ENCODE measurements at regions not wholly inside any gene's neighbourhood (a gene's known extent, or its start where the extent isn't known, plus 50 kb on each side); places are given as distances from the start of the nearest gene placed in this dataset.

- H3K4me3 ChIP-seq: no peak overlapping the region
- BruUV-seq (replicated peaks): no TSS peak
- H3K27me3 ChIP-seq (ENCODE audit: insufficient read depth, low read depth): peaks cover 13% of the 10 kb centered on the region
- H3K4me1 ChIP-seq (replicated peaks; ENCODE audit: insufficient read depth): 0 out of 2 replicates have a peak, but pooled peaks cover 6% of the 10 kb centered on the region
- H3K27ac ChIP-seq: no peak overlapping the region
- ChIA-PET CTCF (no interaction called here), POLR2A (ENCODE audit: unreplicated experiment) (no interaction called here)
- no peak for DNase-seq
- no peaks in the 10 kb centered on the region for H4K20me1 ChIP-seq (ENCODE audit: insufficient read depth)
- no peaks in the 10 kb centered on the region for H3K36me3 ChIP-seq (ENCODE audit: low read depth)
- no peaks in the 10 kb centered on the region for H3K9me2 ChIP-seq (ENCODE audit: insufficient read depth)
- H3F3A ChIP-seq (ENCODE audit: insufficient read depth, low read depth): no peaks in the 10 kb centered on the region
- no peak overlapping the region for H2AFZ ChIP-seq
- no peak for TF ChIP-seq EZH2 (IDR thresholded peaks at IDR 0.05; ENCODE audit: low read depth)
- TF ChIP-seq, protein P1, sequence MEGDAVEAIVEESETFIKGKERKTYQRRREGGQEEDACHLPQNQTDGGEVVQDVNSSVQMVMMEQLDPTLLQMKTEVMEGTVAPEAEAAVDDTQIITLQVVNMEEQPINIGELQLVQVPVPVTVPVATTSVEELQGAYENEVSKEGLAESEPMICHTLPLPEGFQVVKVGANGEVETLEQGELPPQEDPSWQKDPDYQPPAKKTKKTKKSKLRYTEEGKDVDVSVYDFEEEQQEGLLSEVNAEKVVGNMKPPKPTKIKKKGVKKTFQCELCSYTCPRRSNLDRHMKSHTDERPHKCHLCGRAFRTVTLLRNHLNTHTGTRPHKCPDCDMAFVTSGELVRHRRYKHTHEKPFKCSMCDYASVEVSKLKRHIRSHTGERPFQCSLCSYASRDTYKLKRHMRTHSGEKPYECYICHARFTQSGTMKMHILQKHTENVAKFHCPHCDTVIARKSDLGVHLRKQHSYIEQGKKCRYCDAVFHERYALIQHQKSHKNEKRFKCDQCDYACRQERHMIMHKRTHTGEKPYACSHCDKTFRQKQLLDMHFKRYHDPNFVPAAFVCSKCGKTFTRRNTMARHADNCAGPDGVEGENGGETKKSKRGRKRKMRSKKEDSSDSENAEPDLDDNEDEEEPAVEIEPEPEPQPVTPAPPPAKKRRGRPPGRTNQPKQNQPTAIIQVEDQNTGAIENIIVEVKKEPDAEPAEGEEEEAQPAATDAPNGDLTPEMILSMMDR (conservative IDR thresholded peaks at IDR 0.05): no peak
- no peaks in the 10 kb centered on the region for H3K9me3 ChIP-seq (ENCODE audit: insufficient read depth, low read depth)
- intact Hi-C loops (cut with micrococcal nuclease; ENCODE audit: unreplicated experiment): loop anchor here (10.0 kb wide), 1 partner anchor 652 kb away; no protein-coding TSS in a partner anchor
- no peak overlapping the region for H3K4me2 ChIP-seq
- H3K79me2 ChIP-seq (ENCODE audit: low read depth): no peaks in the 10 kb centered on the region
Observed at GRCh38 chr5:54897001-54897400, 88.4 kb downstream of the ESM1 start.

DNA sequence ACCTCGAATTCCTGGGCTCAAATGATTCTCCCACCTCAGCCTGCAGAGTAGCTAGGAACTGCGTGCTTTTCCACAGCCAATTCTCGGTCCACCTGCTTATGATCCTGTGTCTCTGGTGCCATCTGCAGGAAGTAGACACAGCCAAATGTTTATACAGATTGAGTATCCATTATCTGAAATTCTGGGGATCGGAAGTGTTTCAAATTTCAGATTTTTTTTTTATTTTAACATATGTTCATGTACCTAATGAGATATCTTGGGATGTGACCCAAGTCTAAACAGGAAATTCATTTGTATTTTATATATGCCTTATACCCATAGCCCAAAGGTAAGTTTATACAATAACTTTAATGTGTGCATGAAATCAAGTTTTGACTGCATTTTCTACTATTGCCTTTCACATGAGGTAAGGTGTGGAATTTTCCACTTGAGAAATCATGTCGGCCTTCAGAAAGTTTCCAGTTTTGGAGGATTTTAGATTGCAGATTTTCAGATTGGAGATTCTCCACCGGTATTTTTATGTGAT lies 89.5 kb downstream of the ESM1 start:
- H3K4me2 ChIP-seq: peak overlapping the region; percentile 52
- peaks cover 13% of the 10 kb centered on the region; the same call in 1 of the 2 replicates for H3K27me3 ChIP-seq (ENCODE audit: insufficient read depth, low read depth)
- peak in 1 of 2 experiments; percentile 7 for DNase-seq
- H4K20me1 ChIP-seq (ENCODE audit: insufficient read depth): no peaks in the 10 kb centered on the region
- ChIA-PET POLR2A (ENCODE audit: unreplicated experiment) (no interaction called here), CTCF (no interaction called here)
- intact Hi-C loops (cut with micrococcal nuclease; ENCODE audit: unreplicated experiment): loop anchor here (10.0 kb wide), 1 partner anchor 651 kb away; no protein-coding TSS in a partner anchor
- H3K4me3 ChIP-seq: no peak overlapping the region
- no peak overlapping the region for H2AFZ ChIP-seq
- H3K9me2 ChIP-seq (ENCODE audit: insufficient read depth): no peaks in the 10 kb centered on the region
- peaks cover 8% of the 10 kb centered on the region; the same call in 1 of the 2 replicates for H3K4me1 ChIP-seq (replicated peaks; ENCODE audit: insufficient read depth)
- no TSS peak for BruUV-seq (replicated peaks)
- TF ChIP-seq EZH2 (IDR thresholded peaks at IDR 0.05; ENCODE audit: low read depth): no peak
- TF ChIP-seq, protein P1 (conservative IDR thresholded peaks at IDR 0.05): peak; percentile 75
- no peaks in the 10 kb centered on the region for H3K36me3 ChIP-seq (ENCODE audit: low read depth)
- no peaks in the 10 kb centered on the region for H3K79me2 ChIP-seq (ENCODE audit: low read depth)
- no peak overlapping the region for H3K27ac ChIP-seq
- no peaks in the 10 kb centered on the region for H3K9me3 ChIP-seq (ENCODE audit: insufficient read depth, low read depth)
- no peaks in the 10 kb centered on the region for H3F3A ChIP-seq (ENCODE audit: insufficient read depth, low read depth)

GRCh38 chr5:54894957-54895815 lies 90.2 kb downstream of the ESM1 start:
- intact Hi-C loops (cut with micrococcal nuclease; ENCODE audit: unreplicated experiment): loop anchor here (10.0 kb wide), 1 partner anchor 650 kb away; no protein-coding TSS in a partner anchor
- BruUV-seq (replicated peaks): no TSS peak

More at GRCh38 chr5:54894957-54895815, 90.2 kb downstream of the ESM1 start:
- H3K27ac ChIP-seq: no peak overlapping the region
- H3K36me3 ChIP-seq (ENCODE audit: low read depth): no peaks in the 10 kb centered on the region
- ChIA-PET CTCF (no interaction called here), POLR2A (ENCODE audit: unreplicated experiment) (no interaction called here)
- H3K4me3 ChIP-seq: no peak overlapping the region
- no peak for DNase-seq
- H3F3A ChIP-seq (ENCODE audit: insufficient read depth, low read depth): peaks cover 6% of the 10 kb centered on the region; the same call in 1 of the 2 replicates
- no peaks in the 10 kb centered on the region for H3K9me2 ChIP-seq (ENCODE audit: insufficient read depth)
- no peak for TF ChIP-seq EZH2 (IDR thresholded peaks at IDR 0.05; ENCODE audit: low read depth)
- TF ChIP-seq, protein P1 (conservative IDR thresholded peaks at IDR 0.05): no peak
- no peaks in the 10 kb centered on the region for H3K9me3 ChIP-seq (ENCODE audit: insufficient read depth, low read depth)
- H3K79me2 ChIP-seq (ENCODE audit: low read depth): no peaks in the 10 kb centered on the region
- peaks cover 13% of the 10 kb centered on the region; the same call in 1 of the 2 replicates for H3K27me3 ChIP-seq (ENCODE audit: insufficient read depth, low read depth)
- H2AFZ ChIP-seq: no peak overlapping the region
- H4K20me1 ChIP-seq (ENCODE audit: insufficient read depth): no peaks in the 10 kb centered on the region
- H3K4me2 ChIP-seq: peak overlapping the region; percentile 52
- H3K4me1 ChIP-seq (replicated peaks; ENCODE audit: insufficient read depth): peaks cover 15% of the 10 kb centered on the region

All from PC-9 (cell line).